Smooth muscle cell of the brain vasculature (primary cell): ENCODE measurements at regions not wholly inside any gene's neighbourhood (a gene's known extent, or its start where the extent isn't known, plus 50 kb on each side); places are given as distances from the start of the nearest gene placed in this dataset.
A peak's percentile ranks its signal among the peaks of the same experiment; 100 is the strongest.
"Not testable (repeated sequence)": the region's sequence is repeated elsewhere in the genome, so short reads cannot be mapped to it uniquely, and the experiment has no call there.

Experiments used
- DNase-seq: peaks from one replicate; pipeline ENCODE4 v3.0.0-alpha.2; 2012; ENCODE audit warnings: low read depth, low spot score

DNA sequence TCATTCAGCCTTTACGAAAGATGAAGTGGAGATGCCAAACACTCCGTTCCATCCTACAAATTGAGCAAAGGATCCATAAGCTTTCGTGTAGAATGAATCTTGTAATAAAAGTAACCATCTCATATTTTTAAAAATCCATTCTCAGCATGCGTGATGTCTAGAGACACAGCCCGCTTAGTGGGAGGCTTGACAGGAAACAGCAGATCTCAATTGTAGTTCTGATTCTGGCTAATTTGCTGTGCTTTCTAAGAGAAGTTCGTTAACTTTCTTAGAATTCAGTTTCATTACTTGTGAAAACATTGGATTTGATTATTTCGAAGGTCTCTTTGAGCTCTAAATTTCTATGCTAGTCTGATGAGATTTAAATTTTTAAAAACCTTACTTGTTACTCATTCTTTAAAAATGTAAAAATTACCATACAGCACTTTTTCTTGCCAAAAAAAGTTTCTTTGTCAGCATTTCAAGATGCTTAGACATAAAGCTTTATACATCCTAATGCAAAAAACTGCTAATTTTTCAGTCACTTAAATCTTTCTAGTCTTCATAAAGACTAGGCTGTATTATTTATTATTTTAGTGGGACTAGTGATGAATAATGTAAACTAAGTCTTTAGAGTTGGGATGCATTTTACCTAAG lies 66.9 kb upstream of the NEIL3 start:
- no peak for DNase-seq

DNA sequence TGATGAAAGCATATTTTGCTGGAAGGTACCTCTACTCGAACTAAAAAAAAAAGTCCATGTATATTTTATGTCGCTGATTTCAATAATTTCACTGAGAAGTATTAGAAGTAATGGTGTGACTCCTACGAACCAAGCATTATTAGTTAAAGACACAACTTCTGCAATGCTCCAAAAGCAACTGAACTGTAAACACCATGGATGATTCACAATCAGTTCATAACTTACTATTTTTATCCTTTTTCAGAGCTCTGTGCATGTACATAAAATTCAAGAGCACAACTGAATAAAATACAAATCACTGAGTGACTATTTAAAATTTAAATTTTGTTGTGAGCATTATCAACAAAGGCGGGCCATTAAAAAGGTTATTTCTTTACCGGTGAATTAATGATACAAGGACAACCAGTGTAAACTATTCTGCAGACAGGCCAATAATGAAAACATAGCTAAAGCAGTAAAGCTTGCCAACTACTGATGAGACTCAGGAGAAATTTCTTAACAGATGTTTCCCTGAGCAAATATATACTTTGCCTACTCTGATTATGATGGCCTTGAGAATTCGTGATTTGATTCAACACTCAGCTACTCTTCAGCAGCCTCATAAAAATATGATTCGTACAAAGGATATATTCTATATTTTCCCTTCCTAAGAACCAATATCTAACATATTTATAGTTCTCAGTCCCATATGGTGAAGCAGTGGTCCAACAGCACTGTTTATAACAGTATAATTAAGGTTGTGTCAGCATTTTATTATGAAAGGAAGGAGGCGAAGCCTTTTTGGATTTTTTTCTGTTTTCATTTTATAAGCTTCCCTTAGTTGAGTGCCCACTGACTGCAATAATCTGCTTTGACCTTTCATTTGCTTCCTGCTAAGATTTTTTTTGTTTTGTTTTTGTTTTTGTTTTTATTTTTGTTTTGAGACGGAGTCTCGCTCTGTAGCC lies 62.8 kb upstream of the NEIL3 start:
- no peak for DNase-seq

DNA sequence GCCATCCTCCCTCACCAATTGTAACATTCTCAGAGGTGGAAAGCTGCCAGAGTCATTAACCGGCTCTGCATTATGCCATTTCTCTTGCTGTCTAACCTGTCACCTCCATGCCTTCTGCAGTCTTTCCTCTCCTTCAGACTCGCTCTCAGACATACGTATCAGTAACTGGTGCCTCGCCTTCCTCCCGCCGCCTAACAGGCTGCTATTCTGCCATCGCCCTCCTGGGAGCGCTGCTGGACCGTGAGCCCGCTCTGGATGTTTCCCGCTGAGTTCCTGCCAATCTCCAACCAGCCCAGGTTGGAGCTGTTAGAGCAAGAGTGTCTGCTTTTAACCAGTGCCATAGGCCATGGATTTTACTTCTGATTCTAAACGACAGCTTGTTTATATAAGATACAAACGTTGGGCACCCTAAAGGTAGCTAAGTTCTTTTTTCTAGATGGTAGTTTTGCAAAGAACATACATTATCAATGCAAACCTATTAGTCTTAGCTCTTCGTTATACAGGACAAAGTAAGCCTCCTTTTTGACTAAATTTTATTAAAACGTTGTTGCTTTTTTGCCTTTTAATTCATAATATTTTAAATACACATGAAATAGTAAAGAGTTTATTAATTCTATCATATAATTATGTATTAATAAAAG lies 59.5 kb upstream of the NEIL3 start:
- peak; percentile 52 for DNase-seq

DNA sequence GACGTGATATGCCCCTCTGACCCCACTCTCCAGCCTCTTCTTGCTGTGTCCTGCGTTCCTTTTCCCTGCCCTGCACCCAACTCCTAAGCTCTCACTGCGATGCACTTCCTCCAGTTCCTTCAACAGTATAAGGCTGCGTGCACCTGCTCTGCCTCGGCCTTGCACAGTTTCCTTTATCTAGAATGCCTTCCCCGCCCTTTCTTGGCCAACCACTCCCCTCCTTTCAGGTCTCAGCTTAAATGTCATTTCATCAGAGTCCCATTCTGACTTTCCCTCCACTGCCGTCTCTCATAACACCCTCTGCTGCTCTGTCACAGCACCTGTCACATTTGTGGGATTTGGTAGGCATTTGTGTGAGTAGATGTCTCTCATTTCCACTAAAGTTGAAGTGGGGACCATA lies 58.4 kb upstream of the NEIL3 start:
- DNase-seq: no peak

DNA sequence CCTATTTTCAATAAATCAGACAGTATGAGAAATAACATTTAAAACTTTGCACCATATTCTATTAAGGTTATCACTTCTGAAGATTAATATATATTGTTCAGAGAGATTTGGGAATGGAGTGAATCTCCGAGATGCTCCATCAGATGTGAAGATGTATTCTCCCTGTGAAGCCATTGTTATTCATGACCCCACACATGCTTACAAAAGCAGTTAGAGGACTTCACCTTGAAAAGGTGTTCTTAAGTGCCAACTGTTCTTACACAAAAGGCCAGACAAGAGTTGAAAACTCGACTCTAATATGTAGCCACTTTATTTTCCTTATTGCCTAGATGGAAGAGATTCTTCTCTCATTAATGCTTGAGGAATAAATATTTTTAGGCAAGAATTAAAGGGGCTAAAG lies 54.3 kb upstream of the NEIL3 start:
- no peak for DNase-seq

DNA sequence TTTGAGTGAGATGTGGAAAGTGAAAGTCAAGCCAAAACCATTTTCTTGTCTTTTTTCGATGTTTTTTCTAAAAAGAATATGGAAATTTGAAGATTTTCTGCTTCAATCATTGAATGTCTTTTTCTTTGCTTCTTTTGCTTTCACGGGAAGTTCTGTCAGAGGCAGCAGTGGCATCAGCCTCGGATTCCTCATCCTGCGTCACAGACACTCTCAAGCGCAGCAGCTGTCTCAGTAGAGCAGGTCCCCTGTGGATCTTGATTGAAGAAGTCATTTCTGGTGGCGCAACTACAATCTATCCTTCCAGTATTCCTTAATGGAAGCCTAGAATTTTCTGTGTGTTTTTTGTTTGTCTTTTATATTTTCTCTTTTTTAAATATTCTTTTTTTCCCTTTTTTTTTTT lies 52.7 kb upstream of the NEIL3 start:
- no peak for DNase-seq

DNA sequence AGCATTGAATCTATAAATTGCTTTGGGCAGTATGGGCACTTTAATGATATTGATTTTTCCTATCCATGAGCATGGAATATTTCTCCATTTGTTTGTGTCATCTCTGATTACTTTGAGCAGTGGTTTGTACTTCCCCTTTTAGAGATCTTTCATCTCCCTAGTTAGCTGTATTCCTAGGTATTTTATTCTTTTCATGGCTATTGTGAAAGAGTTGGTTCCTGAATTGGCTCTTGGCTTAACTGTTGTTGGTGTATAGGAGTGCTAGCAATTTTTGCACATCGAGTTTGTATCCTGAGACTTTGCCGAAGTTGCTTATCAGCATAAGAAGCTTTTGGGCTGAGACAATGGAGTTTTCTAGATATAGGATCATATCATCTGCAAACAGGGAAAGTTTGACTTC lies 50.2 kb upstream of the NEIL3 start:
- DNase-seq: not testable (repeated sequence)
